NK-92 treated with Interleukin-12 subunit alpha and Interleukin-12 subunit beta, amount 100 ng/mL, for 24 hours (cell line): ENCODE measurements at regions not wholly inside any gene's neighbourhood (a gene's known extent, or its start where the extent isn't known, plus 50 kb on each side); places are given as distances from the start of the nearest gene placed in this dataset.
"Not testable (repeated sequence)": the region's sequence is repeated elsewhere in the genome, so short reads cannot be mapped to it uniquely, and the experiment has no call there.

Experiments used
- DNase-seq: peaks from one replicate; lab custom pipeline; 2025; lab: John Stamatoyannopoulos, UW

- no peak for DNase-seq
These were observed 1309.6 kb upstream of the RAG2 start for GRCh38 chr11:37907436-37908218.

- no peak for DNase-seq
These were observed 1307.8 kb upstream of the RAG2 start for GRCh38 chr11:37905707-37906417.

GRCh38 chr11:37896016-37896415, 1298.0 kb upstream of the RAG2 start:
- DNase-seq = no peak

- no peak for DNase-seq
These were observed 1283.7 kb upstream of the RAG2 start for GRCh38 chr11:37881741-37882140.

GRCh38 chr11:37861671-37862070, 1263.6 kb upstream of the RAG2 start:
- no peak for DNase-seq

GRCh38 chr11:37858806-37859537, 1260.9 kb upstream of the RAG2 start:
- DNase-seq = not testable (repeated sequence)

GRCh38 chr11:37858398-37858797, 1260.4 kb upstream of the RAG2 start:
- no peak for DNase-seq

- DNase-seq = no peak
These were observed 1259.7 kb upstream of the RAG2 start for GRCh38 chr11:37857726-37858125.

- no peak for DNase-seq
These were observed 1251.7 kb upstream of the RAG2 start for GRCh38 chr11:37849706-37850105.

GRCh38 chr11:37843603-37844002, 1245.6 kb upstream of the RAG2 start:
- no peak for DNase-seq

- DNase-seq = no peak
These were observed 1243.0 kb upstream of the RAG2 start for GRCh38 chr11:37841016-37841415.

- DNase-seq = not testable (repeated sequence)
These were observed 1242.3 kb upstream of the RAG2 start for GRCh38 chr11:37840345-37840744.

- DNase-seq = no peak
These were observed 1232.5 kb upstream of the RAG2 start for GRCh38 chr11:37830529-37830928.

- DNase-seq = no peak
These were observed 1219.8 kb upstream of the RAG2 start for GRCh38 chr11:37817727-37818270.

GRCh38 chr11:37812281-37812880, 1214.3 kb upstream of the RAG2 start:
- no peak for DNase-seq

- no peak for DNase-seq
These were observed 1213.3 kb upstream of the RAG2 start for GRCh38 chr11:37811349-37811748.

GRCh38 chr11:37804666-37805065, 1206.6 kb upstream of the RAG2 start:
- no peak for DNase-seq

GRCh38 chr11:37788141-37788877, 1190.3 kb upstream of the RAG2 start:
- DNase-seq = no peak

GRCh38 chr11:37786214-37786755, 1188.2 kb upstream of the RAG2 start:
- no peak for DNase-seq

- no peak for DNase-seq
These were observed 1176.4 kb upstream of the RAG2 start for GRCh38 chr11:37774441-37774840.

- DNase-seq = no peak
These were observed 1172.1 kb upstream of the RAG2 start for GRCh38 chr11:37770145-37770544.
